Uterus (tissue), 3 donors: ENCODE measurements at regions not wholly inside any gene's neighbourhood (a gene's known extent, or its start where the extent isn't known, plus 50 kb on each side); places are given as distances from the start of the nearest gene placed in this dataset.

Experiments
- DNase-seq, 2 donors: peaks; one replicate each; pipeline ENCODE4 v3.0.0-alpha.2; 2019 to 2020
- H3K27ac ChIP-seq, 2 donors: fragments of 200-600 bp; sonication (generic); 1 replicate in 1 of 2; 2 replicates in 1 of 2; pipeline ENCODE4 v1.5.1; 2016 to 2018
- H3K27me3 ChIP-seq, 2 donors: fragments of 200-600 bp; sonication (generic); one replicate each; pipeline ENCODE4 v1.5.1; 2018 to 2019; ENCODE audit warnings: control low read depth in 1 of 2
- H3K36me3 ChIP-seq, 2 donors: fragments of 200-600 bp; sonication (generic); one replicate each; pipeline ENCODE4 v1.5.1; 2019; ENCODE audit warnings: control low read depth in 1 of 2
- H3K4me1 ChIP-seq, 2 donors: fragments of 200-600 bp; sonication (generic); one replicate each; pipeline ENCODE4 v1.5.1; 2018 to 2019; ENCODE audit warnings: control low read depth in 1 of 2
- H3K4me3 ChIP-seq, 2 donors: fragments of 200-600 bp; sonication (generic); 1 replicate in 1 of 2; 2 replicates in 1 of 2; pipeline ENCODE4 v1.5.1; 2018 to 2019; ENCODE audit warnings: mild to moderate bottlenecking in 1 of 2
- H3K9me3 ChIP-seq, 2 donors: fragments of 200-600 bp; sonication (generic); one replicate each; pipeline ENCODE4 v1.5.1; 2019; ENCODE audit warnings: control low read depth in 1 of 2
- POLR2A ChIP-seq, 2 donors: fragments of 450-650 bp; IDR thresholded peaks; one replicate each; pipeline ENCODE4 v1.6.1; 2016; ENCODE audit warnings: antibody characterized with exemption in 2 of 2, mild to moderate bottlenecking in 1 of 2, moderate library complexity in 1 of 2
- intact Hi-C: fragments of 100-400 bp; cut with DNase I; formaldehyde crosslinking; loops from one replicate; pipeline ENCODE4 v1.15.1; 2023; ENCODE audit warnings: low total_unique reads
- TF ChIP-seq, protein P1 (sequence below), 4 experiments: fragments of 200-600 bp in 2 of 4; fragments of 450-650 bp in 2 of 4; sonication (generic) in 2 of 4; IDR thresholded peaks; one replicate each; pipeline ENCODE4 v1.5.1; 2016 to 2019; ENCODE audit warnings: antibody characterized with exemption in 4 of 4, mild to moderate bottlenecking in 2 of 4, moderate library complexity in 1 of 4
- donor health status: DM: yes; HTN: yes; CAD: no.

DNA sequence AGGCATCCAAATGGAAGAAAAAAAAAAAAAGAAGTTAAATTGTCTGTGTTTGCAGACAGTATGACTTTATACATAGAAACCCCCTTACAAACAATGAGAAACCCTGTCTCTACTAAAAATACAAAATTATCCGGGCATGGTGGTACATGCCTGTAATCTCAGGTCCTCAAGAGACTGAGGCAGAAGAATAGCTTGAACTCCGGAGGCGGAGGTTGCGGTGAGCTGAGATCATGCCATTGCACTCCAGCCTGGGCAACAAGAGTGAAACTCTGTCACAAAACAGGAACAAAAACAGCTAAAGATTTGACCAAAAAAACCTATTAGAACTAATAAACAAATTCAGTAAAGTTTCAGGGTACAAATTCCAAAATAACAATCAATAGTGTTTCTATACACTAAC is 385.8 kb upstream of the GRM3 start:
- H3K4me3 ChIP-seq = no peak overlapping the region
- H3K36me3 ChIP-seq = peaks cover 0 to 2% of the 10 kb centered on the region in 2 donors
- DNase-seq = no peak
- H3K27ac ChIP-seq = no peak overlapping the region
- intact Hi-C loops = no loop called here
- TF ChIP-seq, protein P1, sequence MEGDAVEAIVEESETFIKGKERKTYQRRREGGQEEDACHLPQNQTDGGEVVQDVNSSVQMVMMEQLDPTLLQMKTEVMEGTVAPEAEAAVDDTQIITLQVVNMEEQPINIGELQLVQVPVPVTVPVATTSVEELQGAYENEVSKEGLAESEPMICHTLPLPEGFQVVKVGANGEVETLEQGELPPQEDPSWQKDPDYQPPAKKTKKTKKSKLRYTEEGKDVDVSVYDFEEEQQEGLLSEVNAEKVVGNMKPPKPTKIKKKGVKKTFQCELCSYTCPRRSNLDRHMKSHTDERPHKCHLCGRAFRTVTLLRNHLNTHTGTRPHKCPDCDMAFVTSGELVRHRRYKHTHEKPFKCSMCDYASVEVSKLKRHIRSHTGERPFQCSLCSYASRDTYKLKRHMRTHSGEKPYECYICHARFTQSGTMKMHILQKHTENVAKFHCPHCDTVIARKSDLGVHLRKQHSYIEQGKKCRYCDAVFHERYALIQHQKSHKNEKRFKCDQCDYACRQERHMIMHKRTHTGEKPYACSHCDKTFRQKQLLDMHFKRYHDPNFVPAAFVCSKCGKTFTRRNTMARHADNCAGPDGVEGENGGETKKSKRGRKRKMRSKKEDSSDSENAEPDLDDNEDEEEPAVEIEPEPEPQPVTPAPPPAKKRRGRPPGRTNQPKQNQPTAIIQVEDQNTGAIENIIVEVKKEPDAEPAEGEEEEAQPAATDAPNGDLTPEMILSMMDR (IDR thresholded peaks at IDR 0.05) = no peak
- no peak for TF ChIP-seq POLR2A (IDR thresholded peaks at IDR 0.05)
- no peaks in the 10 kb centered on the region for H3K27me3 ChIP-seq
- no peaks in the 10 kb centered on the region for H3K9me3 ChIP-seq
- no peaks in the 10 kb centered on the region for H3K4me1 ChIP-seq

DNA sequence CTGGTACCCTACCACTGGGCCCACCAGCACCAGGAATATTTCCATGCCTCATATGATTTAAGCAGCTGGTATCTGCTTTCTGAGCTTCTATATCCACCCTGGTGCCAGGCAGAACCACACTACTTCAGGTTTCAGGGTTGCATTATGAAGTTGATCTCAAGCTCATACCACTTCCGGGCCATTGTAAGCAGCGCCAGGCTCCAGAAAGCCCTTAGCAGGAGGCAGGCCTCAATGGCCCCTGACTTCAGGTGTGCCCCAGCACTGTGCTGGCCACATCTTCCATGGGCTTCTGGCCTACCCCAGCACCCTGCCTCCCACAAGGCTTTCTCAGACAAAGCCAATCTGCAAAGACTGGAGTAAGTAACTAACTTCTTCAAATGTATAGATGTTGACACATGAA is 391.3 kb upstream of the GRM3 start:
- TF ChIP-seq, protein P1 (IDR thresholded peaks at IDR 0.05) = no peak
- TF ChIP-seq POLR2A (IDR thresholded peaks at IDR 0.05) = no peak
- no peak for DNase-seq
- Histone ChIP-seq H3K9me3 (no peaks in the 10 kb centered on the region), H3K36me3 (peaks cover 0 to under 1% of the 10 kb centered on the region in 2 donors), H3K27ac (no peak overlapping the region), H3K27me3 (no peaks in the 10 kb centered on the region), H3K4me1 (no peaks in the 10 kb centered on the region), H3K4me3 (no peak overlapping the region)
- intact Hi-C loops = no loop called here

DNA sequence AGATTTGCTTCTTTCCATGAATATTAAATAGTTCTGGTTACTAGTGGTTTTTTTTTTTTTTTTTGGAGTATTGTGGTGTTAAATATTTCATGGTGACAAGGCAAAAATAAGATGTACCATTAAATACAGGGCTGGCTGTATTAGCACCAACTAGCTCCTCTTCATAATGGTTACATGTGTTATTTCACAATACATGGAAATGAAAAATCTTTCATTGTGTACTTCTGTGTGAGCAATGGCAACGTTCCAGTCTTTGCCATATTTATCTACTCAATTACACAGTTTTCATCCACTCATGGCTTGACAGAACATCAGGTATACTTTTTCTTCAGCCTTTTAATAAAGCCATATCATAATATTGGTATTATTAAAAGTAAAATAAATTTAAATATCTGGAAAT is 394.7 kb upstream of the GRM3 start:
- TF ChIP-seq, protein P1 (IDR thresholded peaks at IDR 0.05) = no peak
- no peak for TF ChIP-seq POLR2A (IDR thresholded peaks at IDR 0.05)
- Histone ChIP-seq H3K27ac (no peak overlapping the region), H3K4me3 (no peak overlapping the region), H3K4me1 (no peaks in the 10 kb centered on the region), H3K27me3 (no peaks in the 10 kb centered on the region), H3K36me3 (no peaks in the 10 kb centered on the region), H3K9me3 (no peaks in the 10 kb centered on the region)
- intact Hi-C loops = no loop called here
- no peak for DNase-seq

DNA sequence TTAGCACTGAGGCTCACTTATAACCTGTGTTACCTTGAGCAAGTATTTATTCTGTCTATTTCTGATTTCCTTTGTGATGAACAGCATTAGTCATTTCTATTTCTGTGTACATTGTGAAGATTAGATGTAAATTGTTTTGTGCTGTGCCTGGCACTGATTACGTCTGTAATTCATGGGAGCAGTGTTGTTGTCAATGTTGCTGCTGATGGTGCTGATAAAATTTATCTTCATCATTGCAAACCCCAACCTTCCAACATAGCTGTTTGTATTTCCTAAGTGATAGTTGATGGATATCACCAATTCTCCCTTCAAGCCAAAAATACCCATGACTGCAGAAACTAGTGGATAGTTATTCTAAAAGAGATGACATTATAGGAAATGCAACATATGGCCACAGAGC is 400.5 kb upstream of the GRM3 start:
- Histone ChIP-seq H3K27me3 (no peaks in the 10 kb centered on the region), H3K36me3 (no peaks in the 10 kb centered on the region), H3K9me3 (no peaks in the 10 kb centered on the region), H3K4me3 (no peak overlapping the region), H3K27ac (no peak overlapping the region), H3K4me1 (no peaks in the 10 kb centered on the region)
- DNase-seq = no peak
- intact Hi-C loops = no loop called here
- TF ChIP-seq, protein P1 (IDR thresholded peaks at IDR 0.05) = no peak
- TF ChIP-seq POLR2A (IDR thresholded peaks at IDR 0.05) = no peak

DNA sequence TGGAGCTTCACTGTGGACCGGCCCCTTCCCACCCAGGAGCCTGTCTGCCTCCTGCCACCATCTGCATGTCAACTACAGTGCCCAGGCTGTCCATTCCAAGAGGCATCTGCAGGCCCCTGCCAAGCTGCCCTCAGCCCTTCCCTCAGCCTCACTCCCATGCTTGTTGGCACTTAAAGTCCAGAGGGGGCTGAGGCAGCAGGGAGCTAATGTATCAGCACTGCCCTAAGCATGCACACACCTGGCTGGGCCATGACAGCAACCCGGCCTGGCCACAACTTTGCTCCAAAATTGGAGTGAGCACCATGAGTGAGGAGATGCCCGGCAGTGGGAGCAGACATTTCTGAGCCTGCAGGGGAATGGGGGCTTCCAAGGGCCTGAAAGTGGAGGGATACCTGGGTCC is 417.5 kb upstream of the GRM3 start:
- DNase-seq = no peak
- Histone ChIP-seq H3K9me3 (no peaks in the 10 kb centered on the region), H3K4me1 (no peaks in the 10 kb centered on the region), H3K4me3 (no peak overlapping the region), H3K36me3 (no peaks in the 10 kb centered on the region), H3K27me3 (no peaks in the 10 kb centered on the region), H3K27ac (no peak overlapping the region)
- intact Hi-C loops = no loop called here
- no peak for TF ChIP-seq POLR2A (IDR thresholded peaks at IDR 0.05)
- TF ChIP-seq, protein P1 (IDR thresholded peaks at IDR 0.05) = no peak
